ENCODE measurements at regions not wholly inside any gene's neighbourhood (a gene's known extent, or its start where the extent isn't known, plus 50 kb on each side); places are given as distances from the start of the nearest gene placed in this dataset.
"Not testable (repeated sequence)": the region's sequence is repeated elsewhere in the genome, so short reads cannot be mapped to it uniquely, and the experiment has no call there.

DNA sequence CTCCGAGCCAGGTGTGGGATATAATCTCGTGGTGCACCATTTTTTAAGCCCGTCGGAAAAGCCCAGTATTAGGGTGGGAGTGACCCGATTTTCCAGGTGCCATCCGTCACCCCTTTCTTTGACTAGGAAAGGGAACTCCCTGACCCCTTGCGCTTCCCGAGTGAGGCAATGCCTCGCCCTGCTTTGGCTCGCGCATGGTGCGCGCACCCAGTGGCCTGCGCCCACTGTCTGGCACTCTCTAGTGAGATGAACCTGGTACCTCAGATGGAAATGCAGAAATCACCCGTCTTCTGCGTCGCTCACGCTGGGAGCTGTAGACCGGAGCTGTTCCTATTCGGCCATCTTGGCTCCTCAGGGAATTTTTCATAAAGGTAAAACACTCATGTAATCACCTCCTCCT lies 63.9 kb downstream of the RWDD3 start:
- intact Hi-C loops (cut with micrococcal nuclease); H3K9me3 Mint-ChIP-seq; POLR2A ChIA-PET; H3K4me3 Mint-ChIP-seq; ATAC-seq; H3K4me1 Mint-ChIP-seq (ENCODE audit: low read depth); CTCF ChIA-PET; H3K27me3 Mint-ChIP-seq; DNase-seq; H3K27ac Mint-ChIP-seq; H3K36me3 Mint-ChIP-seq (ENCODE audit: low read depth): not testable (repeated sequence)

GRCh38 chr1:95301091-95301490 lies 67.1 kb downstream of the RWDD3 start:
- Mint-ChIP-seq H3K9me3 (peaks cover 3% of the 10 kb centered on the region), H3K27ac (no peak overlapping the region), H3K27me3 (peaks cover 2% of the 10 kb centered on the region), H3K4me1 (ENCODE audit: low read depth) (no peaks in the 10 kb centered on the region), H3K36me3 (ENCODE audit: low read depth) (no peaks in the 10 kb centered on the region), H3K4me3 (no peak overlapping the region)
- DNase-seq (no peak), ATAC-seq (no peak)
- ChIA-PET CTCF (no interaction called here), POLR2A (no interaction called here)
- intact Hi-C loops (cut with micrococcal nuclease) = no loop called here
- no peak for TF ChIP-seq CTCF (IDR thresholded peaks at IDR 0.05)

DNA sequence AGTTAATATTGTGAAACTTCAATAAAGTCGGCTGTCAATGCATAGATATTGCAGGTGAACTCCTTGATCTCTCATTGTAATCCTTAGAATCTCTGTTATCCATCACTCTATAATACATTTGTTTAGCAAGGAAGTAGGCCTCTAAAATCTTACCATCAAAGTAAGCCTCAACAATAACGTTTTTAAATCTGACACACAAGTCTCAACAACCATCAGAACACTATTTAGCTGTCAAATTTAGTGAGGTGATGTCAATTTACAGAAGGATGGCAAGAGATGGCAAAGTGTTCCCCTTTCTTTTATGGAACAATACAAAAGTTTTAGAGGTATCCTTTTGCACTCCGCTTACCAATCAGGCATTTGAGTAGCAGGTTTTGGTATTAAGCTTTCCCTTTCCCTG lies 67.6 kb downstream of the RWDD3 start:
- no peak for TF ChIP-seq CTCF (IDR thresholded peaks at IDR 0.05)
- Mint-ChIP-seq H3K36me3 (ENCODE audit: low read depth) (no peaks in the 10 kb centered on the region), H3K27me3 (peaks cover 3% of the 10 kb centered on the region), H3K4me1 (ENCODE audit: low read depth) (no peaks in the 10 kb centered on the region), H3K27ac (no peak overlapping the region), H3K9me3 (peaks cover 3% of the 10 kb centered on the region), H3K4me3 (no peak overlapping the region)
- ChIA-PET CTCF (no interaction called here), POLR2A (no interaction called here)
- intact Hi-C loops (cut with micrococcal nuclease) = no loop called here
- ATAC-seq (no peak), DNase-seq (no peak)

- ChIA-PET POLR2A (no interaction called here), CTCF (no interaction called here)
- Mint-ChIP-seq H3K4me1 (ENCODE audit: low read depth) (no peaks in the 10 kb centered on the region), H3K4me3 (no peak overlapping the region), H3K27me3 (peaks cover 14% of the 10 kb centered on the region), H3K9me3 (no peaks in the 10 kb centered on the region), H3K27ac (no peak overlapping the region), H3K36me3 (ENCODE audit: low read depth) (no peaks in the 10 kb centered on the region)
- DNase-seq (no peak), ATAC-seq (no peak)
- TF ChIP-seq CTCF (IDR thresholded peaks at IDR 0.05) = no peak
- intact Hi-C loops (cut with micrococcal nuclease) = no loop called here
Observed at GRCh38 chr1:95304803-95305202, 70.8 kb downstream of the RWDD3 start.

- DNase-seq = no peak
- no peak for ATAC-seq
- H3K36me3 Mint-ChIP-seq (ENCODE audit: low read depth) = no peaks in the 10 kb centered on the region
- H3K27me3 Mint-ChIP-seq = peaks cover 19% of the 10 kb centered on the region
- no peaks in the 10 kb centered on the region for H3K9me3 Mint-ChIP-seq
- intact Hi-C loops (cut with micrococcal nuclease) = no loop called here
- no peaks in the 10 kb centered on the region for H3K4me1 Mint-ChIP-seq (ENCODE audit: low read depth)
- no peak overlapping the region for H3K4me3 Mint-ChIP-seq
- CTCF ChIA-PET = no interaction called here
- H3K27ac Mint-ChIP-seq = no peak overlapping the region
- POLR2A ChIA-PET = no interaction called here
- TF ChIP-seq CTCF (IDR thresholded peaks at IDR 0.05) = no peak
Observed at GRCh38 chr1:95308276-95309030, 74.4 kb downstream of the RWDD3 start.

Measured in activated CD8-positive, alpha-beta T cell treated with anti-CD3 and anti-CD28 coated beads for 36 hours (primary cell).